ENCODE measurements at regions not wholly inside any gene's neighbourhood (a gene's known extent, or its start where the extent isn't known, plus 50 kb on each side); places are given as distances from the start of the nearest gene placed in this dataset.

GRCh38 chr5:128750155-128750554 lies 212.1 kb upstream of the FBN2 start:
- WGBS (ENCODE audit: low lambda C conversion rate) = 0% methylated on average over 1 of the region's 1 CpG
- no peaks in the 10 kb centered on the region for H3K9me2 ChIP-seq
- POLR2A ChIA-PET = no interaction called here
- H4K20me1 ChIP-seq (ENCODE audit: insufficient read depth) = no peaks in the 10 kb centered on the region
- CTCF ChIA-PET = no interaction called here
- no peak overlapping the region for H3K4me3 ChIP-seq (ENCODE audit: low read depth in 2 of 2, low read length in 1 of 2)
- H2AFZ ChIP-seq (ENCODE audit: low read depth) = no peak overlapping the region
- H3K4me2 ChIP-seq = no peak overlapping the region
- H3K4me1 ChIP-seq (ENCODE audit: control insufficient read depth in 1 of 2, insufficient read depth in 2 of 2, low read depth in 1 of 2, low read length in 1 of 2) = no peaks in the 10 kb centered on the region
- no peaks in the 10 kb centered on the region; the same call in 1 of the 2 replicates for H3K27me3 ChIP-seq (ENCODE audit: insufficient read depth)
- TF ChIP-seq EZH2phosphoT487 (IDR thresholded peaks at IDR 0.05; ENCODE audit: borderline replicate concordance, low read depth) (no peak), MEF2A (IDR thresholded peaks at IDR 0.05; ENCODE audit: borderline replicate concordance, low read depth) (no peak), USF1 (IDR thresholded peaks at IDR 0.05; ENCODE audit: borderline replicate concordance, low read depth) (no peak), SMC3 (IDR thresholded peaks at IDR 0.05; ENCODE audit: low read depth, low read length) (no peak), CHD2 (IDR thresholded peaks at IDR 0.05; ENCODE audit: low read length, partially characterized antibody) (no peak), RXRA (IDR thresholded peaks at IDR 0.05; ENCODE audit: borderline replicate concordance, low read depth) (no peak), GABPA (IDR thresholded peaks at IDR 0.05; ENCODE audit: low read depth) (no peak), GATA2 (CRISPR knock-in tag; IDR thresholded peaks at IDR 0.05) (no peak), RCOR1 (IDR thresholded peaks at IDR 0.05; ENCODE audit: low read length) (no peak), TCF12 (IDR thresholded peaks at IDR 0.05) (no peak), FOSL2 (IDR thresholded peaks at IDR 0.05; ENCODE audit: borderline replicate concordance, low read depth) (no peak), FOXJ3 (CRISPR knock-in tag; IDR thresholded peaks at IDR 0.05) (no peak), IRF3 (IDR thresholded peaks at IDR 0.05; ENCODE audit: low read depth, low read length) (no peak), RFX5 (IDR thresholded peaks at IDR 0.05; ENCODE audit: low read length) (no peak), PBX3 (IDR thresholded peaks at IDR 0.05) (no peak)
- no peaks in the 10 kb centered on the region for H3K79me2 ChIP-seq (ENCODE audit: insufficient read depth)
- H3K36me3 ChIP-seq (replicated peaks in 1 of 2; ENCODE audit: control insufficient read depth in 1 of 2, insufficient read depth in 2 of 2, low read length in 1 of 2) = no peaks in the 10 kb centered on the region
- H3F3A ChIP-seq (replicated peaks; ENCODE audit: insufficient read depth) = no peaks in the 10 kb centered on the region
- H3K9ac ChIP-seq = no peak overlapping the region
- no peak for DNase-seq
- H3K9me3 ChIP-seq = no peaks in the 10 kb centered on the region
- no peak overlapping the region for H3K27ac ChIP-seq (ENCODE audit: low read depth in 2 of 2, low read length in 1 of 2)

- H3K4me3 ChIP-seq (ENCODE audit: low read depth in 2 of 2, low read length in 1 of 2) = no peak overlapping the region
- no peaks in the 10 kb centered on the region for H3K4me1 ChIP-seq (ENCODE audit: control insufficient read depth in 1 of 2, insufficient read depth in 2 of 2, low read depth in 1 of 2, low read length in 1 of 2)
- no peaks in the 10 kb centered on the region for H3K9me3 ChIP-seq
- ChIA-PET CTCF (no interaction called here), POLR2A (no interaction called here)
- no peaks in the 10 kb centered on the region for H3F3A ChIP-seq (replicated peaks; ENCODE audit: insufficient read depth)
- no peaks in the 10 kb centered on the region for H3K9me2 ChIP-seq
- no peaks in the 10 kb centered on the region for H3K27me3 ChIP-seq (ENCODE audit: insufficient read depth)
- no peaks in the 10 kb centered on the region for H3K36me3 ChIP-seq (replicated peaks in 1 of 2; ENCODE audit: control insufficient read depth in 1 of 2, insufficient read depth in 2 of 2, low read length in 1 of 2)
- H3K79me2 ChIP-seq (ENCODE audit: insufficient read depth) = no peaks in the 10 kb centered on the region
- DNase-seq = no peak
- no peak overlapping the region for H2AFZ ChIP-seq (ENCODE audit: low read depth)
- no peaks in the 10 kb centered on the region for H4K20me1 ChIP-seq (ENCODE audit: insufficient read depth)
- 5% methylated on average over 3 of the region's 3 CpGs for WGBS (ENCODE audit: low lambda C conversion rate)
- H3K27ac ChIP-seq (ENCODE audit: low read depth in 2 of 2, low read length in 1 of 2) = no peak overlapping the region
- H3K9ac ChIP-seq = no peak overlapping the region
- no peak overlapping the region for H3K4me2 ChIP-seq
- no peak for TF ChIP-seq RAD21 (IDR thresholded peaks at IDR 0.05; ENCODE audit: low read length)
- TF ChIP-seq ZBTB33 (IDR thresholded peaks at IDR 0.05; ENCODE audit: borderline replicate concordance, low read depth) = no peak
- no peak for TF ChIP-seq IRF3 (IDR thresholded peaks at IDR 0.05; ENCODE audit: low read depth, low read length)
- no peak for TF ChIP-seq RFX5 (IDR thresholded peaks at IDR 0.05; ENCODE audit: low read length)
- no peak for TF ChIP-seq CHD2 (IDR thresholded peaks at IDR 0.05; ENCODE audit: low read length, partially characterized antibody)
- TF ChIP-seq POLR2AphosphoS5 (IDR thresholded peaks at IDR 0.05; ENCODE audit: low read depth, low read length) = no peak
- TF ChIP-seq RCOR1 (IDR thresholded peaks at IDR 0.05; ENCODE audit: low read length) = no peak
- TF ChIP-seq EP300 (IDR thresholded peaks at IDR 0.05; ENCODE audit: borderline replicate concordance in 1 of 2, low read depth in 1 of 2, low read length in 1 of 2) = no peak
- TF ChIP-seq FOXM1 (IDR thresholded peaks at IDR 0.05; ENCODE audit: low read depth) = no peak
- TF ChIP-seq GATA2 (CRISPR knock-in tag; IDR thresholded peaks at IDR 0.05) = no peak
- no peak for TF ChIP-seq NRF1 (IDR thresholded peaks at IDR 0.05; ENCODE audit: low read depth, low read length)
- TF ChIP-seq MXI1 (IDR thresholded peaks at IDR 0.05; ENCODE audit: low read depth, low read length) = no peak
These were observed 207.9 kb upstream of the SLC27A6 start for GRCh38 chr5:128757196-128757959.
